Spleen (tissue), 7 donors: ENCODE measurements at regions not wholly inside any gene's neighbourhood (a gene's known extent, or its start where the extent isn't known, plus 50 kb on each side); places are given as distances from the start of the nearest gene placed in this dataset.

Source experiments
- CTCF ChIP-seq, 11 experiments: fragments of 200-600 bp in 7 of 11; fragments of 450-650 bp in 4 of 11; sonication (generic) in 4 of 11; IDR thresholded peaks in 8 of 11; conservative IDR thresholded peaks in 3 of 11; 1 replicate in 7 of 11; 2 replicates in 4 of 11; pipeline versions ENCODE4 v1.4.0 to v1.8.0; 2016 to 2021; ENCODE audit warnings: antibody characterized with exemption in 11 of 11, inconsistent platforms in 4 of 11, mild to moderate bottlenecking in 1 of 11
- POLR2A ChIP-seq, 3 donors: fragments of 450-650 bp; IDR thresholded peaks; one replicate each; pipeline ENCODE4 v1.5.1; 2017; ENCODE audit warnings: antibody characterized with exemption in 3 of 3, mild to moderate bottlenecking in 1 of 3
- POLR2AphosphoS5 ChIP-seq, 3 donors: sonication (generic); formaldehyde crosslinking; IDR thresholded peaks; one replicate each; pipeline ENCODE4 v1.5.1; 2017; ENCODE audit warnings: antibody characterized with exemption in 3 of 3
- donor health status: DM: no; HTN: no; CAD: no; lungs with moderate emphysema.
- donor health status: DM: no; HTN: no; CAD: no.
- donor health status: DM: no; HTN: no; CAD: no.

GRCh38 chr6:25155211-25155610, 124.0 kb upstream of the CARMIL1 start:
- no peak for TF ChIP-seq POLR2AphosphoS5 (IDR thresholded peaks at IDR 0.05)
- no peak for TF ChIP-seq CTCF (IDR thresholded peaks at IDR 0.05 in 8 of 11, conservative IDR thresholded peaks at IDR 0.05 in 3 of 11)
- no peak for TF ChIP-seq POLR2A (IDR thresholded peaks at IDR 0.05)
